Middle frontal gyrus (tissue), 1 donor: ENCODE measurements at regions not wholly inside any gene's neighbourhood (a gene's known extent, or its start where the extent isn't known, plus 50 kb on each side); places are given as distances from the start of the nearest gene placed in this dataset.
"Not testable (repeated sequence)": the region's sequence is repeated elsewhere in the genome, so short reads cannot be mapped to it uniquely, and the experiment has no call there.

ENCODE experiments used
- DNase-seq: peaks from one replicate; pipeline ENCODE4 v3.0.0-alpha.2; 2015; ENCODE audit warnings: low spot score; ENCODE audit errors: extremely low spot score

DNA sequence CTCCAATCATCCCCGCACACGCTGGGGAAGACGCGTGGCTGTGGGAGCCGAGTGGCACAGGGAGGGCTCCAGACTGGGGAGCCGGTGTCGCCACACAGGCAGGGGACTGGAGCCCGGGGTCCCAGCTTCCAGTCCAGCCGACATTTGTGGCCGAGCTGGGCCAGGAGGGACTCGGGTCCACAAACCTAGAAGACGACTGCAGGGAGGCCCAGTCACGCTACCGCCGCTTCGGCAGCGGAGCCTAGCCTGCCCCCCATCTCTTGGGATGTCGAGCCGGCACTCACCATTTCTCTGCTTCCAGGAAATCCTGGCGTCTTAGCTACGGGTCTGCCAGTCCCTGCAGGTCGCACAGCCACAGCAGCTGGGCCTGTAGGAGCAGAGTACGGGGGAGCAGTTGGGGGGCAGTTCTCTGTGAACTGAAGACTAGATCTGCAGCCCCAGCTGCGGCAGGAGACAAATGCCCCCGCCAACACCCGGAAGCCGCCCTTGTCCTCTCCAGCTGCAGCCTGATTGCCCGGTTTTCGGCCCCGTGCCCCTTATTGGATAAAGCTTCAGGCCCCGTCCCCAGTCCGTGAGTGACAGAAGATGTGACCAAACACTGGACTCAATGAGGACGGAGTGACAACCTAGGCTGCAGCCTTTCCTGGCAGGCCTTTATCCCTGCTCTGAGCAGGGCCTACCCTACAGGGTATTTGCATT lies 270.7 kb downstream of the ZNF33B start:
- DNase-seq = peak; percentile 92

DNA sequence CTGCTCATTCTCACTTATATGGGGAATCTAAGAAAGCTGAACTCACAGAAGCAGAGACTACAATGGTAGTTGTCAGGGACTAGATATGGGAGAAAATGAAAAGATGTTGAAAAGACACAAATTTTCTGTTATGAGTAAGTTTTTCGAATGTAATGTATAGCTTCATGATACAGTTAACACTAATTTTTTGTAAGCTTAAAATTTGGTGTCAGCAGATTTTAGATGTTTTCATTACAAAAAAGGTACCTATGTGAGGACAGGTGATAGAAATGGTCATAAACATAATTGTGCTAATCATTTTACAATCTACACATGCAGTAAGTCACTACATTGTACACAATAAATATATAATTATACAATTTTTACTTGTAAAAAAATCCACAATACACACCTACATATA lies 286.6 kb downstream of the ZNF33B start:
- DNase-seq = no peak

DNA sequence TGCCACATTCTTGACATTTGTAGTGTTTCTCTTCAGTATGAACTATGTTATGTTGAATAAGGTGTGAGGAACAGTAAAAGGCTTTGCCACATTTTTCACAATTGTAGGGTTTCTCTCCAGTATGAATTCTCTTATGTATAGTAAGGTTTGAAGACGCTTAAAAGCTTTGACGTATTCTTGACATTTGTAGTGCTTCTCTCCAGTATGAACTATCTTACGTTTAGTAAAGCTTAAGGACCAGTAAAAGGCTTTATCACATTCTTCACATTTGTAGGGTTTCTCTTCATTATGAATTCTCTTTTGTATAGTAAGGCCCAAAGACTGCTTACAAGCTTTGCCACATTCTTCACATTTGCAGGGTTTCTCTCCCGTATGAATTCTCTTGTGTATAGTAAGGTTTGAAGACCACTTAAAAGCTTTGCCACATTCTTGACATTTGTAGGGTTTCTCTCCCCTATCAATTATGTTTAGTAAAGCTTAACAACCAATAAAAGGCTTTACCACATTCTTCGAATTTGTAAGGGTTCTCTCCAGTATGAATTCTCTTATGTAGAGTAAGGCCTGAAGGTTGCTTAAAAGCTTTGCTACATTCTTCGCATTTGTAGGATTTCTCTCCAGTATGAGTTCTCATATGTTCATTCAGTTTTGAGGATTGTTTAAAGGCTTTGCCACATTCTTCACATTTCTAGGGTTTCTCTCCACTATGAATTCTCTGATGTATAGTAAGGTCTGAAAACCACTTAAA lies 301.6 kb downstream of the ZNF33B start:
- DNase-seq = not testable (repeated sequence)

DNA sequence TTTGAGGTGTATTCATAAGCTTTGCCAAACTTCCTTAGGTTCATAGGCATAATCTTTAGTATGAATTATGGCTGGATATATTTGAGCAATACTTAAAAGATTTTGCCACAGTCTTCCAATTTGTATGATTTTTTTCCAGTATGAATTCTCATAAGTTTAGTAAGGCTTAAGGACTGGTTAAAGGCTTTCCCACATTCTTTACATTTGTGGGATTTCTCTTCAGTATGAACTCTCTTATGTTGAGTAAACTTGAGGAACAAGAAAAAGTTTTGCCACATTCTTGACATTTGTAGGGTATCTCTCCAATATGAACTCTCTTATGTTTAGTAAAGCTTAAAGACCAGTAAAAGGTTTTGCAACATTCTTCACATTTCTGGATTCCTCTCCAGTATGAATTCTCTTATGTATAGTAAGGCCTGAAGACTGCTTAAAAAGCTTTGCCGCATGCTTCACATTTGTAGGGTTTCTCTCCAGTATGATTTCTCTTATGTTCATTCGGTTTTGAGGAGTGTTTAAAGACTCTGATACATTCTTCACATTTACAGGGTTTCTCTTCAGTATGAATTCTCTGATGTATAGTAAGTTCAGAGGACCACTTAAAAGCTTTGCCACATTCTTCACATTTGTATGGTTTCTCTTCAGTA lies 302.6 kb downstream of the ZNF33B start:
- DNase-seq = not testable (repeated sequence)

DNA sequence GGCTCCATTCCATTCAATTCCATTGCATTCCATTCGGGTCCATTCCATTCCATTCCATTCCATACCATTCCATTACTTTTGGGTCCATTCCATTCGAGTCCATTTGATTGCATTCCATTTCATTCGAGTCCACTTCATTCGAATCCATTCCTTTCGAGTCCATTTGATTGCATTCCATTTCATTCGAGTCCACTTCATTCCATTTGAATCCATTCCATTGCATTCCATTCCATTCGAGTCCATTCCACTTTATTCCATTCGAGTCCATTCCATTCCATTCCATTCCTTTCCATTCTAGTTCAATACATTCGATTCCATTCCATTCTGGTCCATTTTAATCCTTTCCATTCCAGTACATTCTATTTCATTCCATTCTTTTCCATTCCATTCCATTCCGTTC lies 334.0 kb downstream of the ZNF33B start:
- no peak for DNase-seq

DNA sequence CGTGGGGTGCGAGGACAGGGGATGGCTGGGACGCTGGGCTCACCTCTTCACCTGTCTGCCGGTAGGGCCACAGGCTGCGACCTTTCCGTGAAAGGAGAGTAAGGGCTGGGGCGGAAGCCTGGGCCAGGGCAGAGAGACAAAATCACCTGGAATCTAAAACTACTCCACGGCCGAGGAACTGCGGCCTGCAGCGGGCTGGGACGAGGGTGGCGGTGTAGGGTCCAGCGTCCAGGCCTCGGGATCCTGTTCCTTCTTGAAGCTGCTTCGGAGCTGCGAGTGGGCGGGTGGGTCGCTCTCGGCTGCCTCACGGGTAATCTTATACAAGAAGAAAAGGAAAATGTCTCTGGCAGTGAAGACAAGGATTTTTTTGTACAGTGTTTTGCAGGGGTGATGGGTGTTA lies 356.5 kb downstream of the ZNF33B start:
- not testable (repeated sequence) for DNase-seq

DNA sequence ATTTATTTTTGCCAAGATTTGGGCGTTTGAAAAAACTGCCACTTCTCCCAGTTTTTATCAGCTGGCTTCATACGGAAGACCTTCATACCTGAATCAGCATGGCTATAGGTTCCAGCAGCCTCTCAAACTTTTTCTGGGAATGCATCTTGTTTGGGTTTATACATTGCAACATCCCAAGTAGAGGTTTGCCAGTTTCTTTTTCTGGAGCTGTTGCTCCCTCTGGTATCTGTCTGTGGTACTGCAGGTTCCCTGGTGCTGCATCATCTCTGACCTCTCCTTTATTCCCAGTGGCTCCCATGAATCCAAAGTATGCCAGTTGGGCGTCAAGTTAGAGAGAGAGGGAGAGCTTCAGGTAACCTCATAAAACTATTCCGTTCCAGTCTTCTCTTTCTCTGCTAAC lies 368.6 kb downstream of the ZNF33B start:
- DNase-seq = not testable (repeated sequence)

DNA sequence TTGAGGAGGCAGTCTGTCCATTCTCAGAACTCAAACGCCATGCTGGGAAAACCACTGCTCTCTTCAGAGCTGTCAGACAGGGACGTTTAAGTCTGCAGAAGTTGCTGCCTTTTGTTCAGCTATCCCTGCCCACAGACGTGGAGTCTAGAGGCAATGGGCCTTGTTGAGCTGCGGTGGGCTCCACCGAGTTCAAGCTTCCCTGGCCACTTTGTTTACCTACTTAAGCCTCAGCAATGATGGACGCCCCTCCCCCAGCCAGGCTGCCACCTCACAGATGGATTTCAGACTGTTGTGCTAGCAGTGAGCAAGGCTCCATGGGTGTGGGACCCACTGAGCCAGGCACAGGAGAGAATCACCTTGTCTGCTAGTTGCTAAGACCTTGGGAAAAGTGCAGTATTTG lies 375.1 kb downstream of the ZNF33B start:
- DNase-seq = not testable (repeated sequence)

DNA sequence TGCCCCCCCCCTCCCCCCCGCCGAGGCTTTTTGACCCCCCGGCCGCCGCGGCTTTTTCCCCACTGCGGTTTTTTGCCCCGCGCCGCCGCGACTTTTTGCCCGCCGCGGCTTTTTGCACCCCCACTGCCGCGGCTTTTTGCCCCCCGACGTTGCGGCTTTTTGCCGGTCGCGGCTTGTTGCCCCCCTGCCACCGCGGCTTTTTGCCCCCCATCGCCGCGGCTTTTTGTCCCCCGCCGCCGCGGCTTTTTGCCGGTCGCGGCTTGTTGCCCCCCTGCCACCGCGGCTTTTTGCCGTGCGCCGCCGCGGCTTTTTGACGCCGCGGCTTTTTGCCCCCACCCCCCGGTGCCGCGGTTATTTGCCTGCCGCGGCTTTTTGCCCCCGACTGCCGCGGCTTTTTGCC lies 395.4 kb downstream of the ZNF33B start:
- not testable (repeated sequence) for DNase-seq

DNA sequence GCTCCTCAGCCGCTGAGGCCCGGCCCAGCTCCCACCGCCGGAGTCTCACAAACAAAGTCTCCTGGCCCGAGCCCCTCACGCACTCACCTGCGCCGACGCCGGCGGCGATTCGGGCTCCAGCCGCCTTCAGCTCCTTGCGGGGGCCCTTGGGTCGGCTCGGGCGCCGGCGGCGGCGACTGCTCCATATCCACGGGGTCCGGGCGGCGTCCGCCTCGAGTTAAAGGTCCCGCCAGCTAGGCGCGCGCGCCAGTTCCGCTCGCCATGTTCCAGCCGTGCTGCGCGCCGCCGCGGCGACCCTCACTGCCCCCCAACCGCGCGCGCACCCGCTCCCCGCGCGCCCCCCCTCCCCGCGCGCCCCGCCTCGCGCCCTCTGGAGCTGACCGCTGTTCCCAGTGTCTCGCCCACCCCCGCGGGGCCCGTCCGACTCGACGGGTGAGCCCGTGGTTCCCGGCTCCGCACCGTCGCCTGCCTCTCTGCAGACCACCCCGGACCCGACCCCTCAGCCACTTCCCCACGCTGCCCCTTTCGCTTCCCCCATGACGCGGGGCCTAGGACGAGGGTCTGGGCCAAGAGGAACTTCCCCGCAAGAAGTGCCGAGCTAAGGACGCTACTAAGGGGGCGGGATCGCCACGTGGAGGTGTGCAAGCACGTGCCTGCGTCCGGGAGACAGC lies 396.1 kb downstream of the ZNF33B start:
- no peak for DNase-seq

DNA sequence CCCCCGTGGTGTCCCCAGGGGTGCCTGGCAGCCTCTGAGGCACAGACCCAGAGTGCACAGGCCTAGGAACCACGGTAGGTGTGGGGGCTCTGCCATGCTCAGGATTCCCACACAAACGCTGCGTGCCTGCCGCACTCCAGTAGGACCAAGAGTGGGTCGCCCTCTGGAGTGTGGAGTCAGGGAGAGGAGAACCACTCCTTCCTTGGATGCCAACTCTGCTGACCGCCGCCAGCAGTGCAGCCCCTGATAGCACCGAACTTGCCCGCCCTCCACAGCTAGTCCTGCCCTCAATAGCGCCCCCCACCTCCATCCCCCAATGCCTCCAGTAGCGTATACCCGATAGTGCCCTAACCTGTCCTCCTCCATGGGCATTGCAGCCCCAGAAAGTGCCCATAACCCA lies 402.0 kb downstream of the ZNF33B start:
- DNase-seq = not testable (repeated sequence)

DNA sequence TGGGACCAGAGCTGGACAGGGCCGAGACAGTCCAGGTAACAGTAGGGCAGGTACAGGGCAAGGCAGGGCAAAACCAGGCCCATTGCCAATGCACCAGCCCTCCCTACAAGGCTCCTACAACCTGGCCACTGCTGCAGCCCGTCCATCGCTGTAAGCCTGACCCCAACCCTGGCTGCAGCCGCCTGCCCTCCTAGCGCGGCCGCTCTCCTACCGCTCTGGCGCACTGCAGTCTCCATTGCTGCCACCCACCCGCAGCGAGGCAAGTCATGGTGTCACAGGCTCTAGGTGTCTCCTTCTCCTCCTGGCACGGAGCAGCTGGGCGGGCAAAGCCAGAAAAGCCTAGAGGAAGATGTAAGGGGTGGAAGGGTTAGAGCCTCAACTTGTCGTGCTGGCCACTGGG lies 402.6 kb downstream of the ZNF33B start:
- not testable (repeated sequence) for DNase-seq

DNA sequence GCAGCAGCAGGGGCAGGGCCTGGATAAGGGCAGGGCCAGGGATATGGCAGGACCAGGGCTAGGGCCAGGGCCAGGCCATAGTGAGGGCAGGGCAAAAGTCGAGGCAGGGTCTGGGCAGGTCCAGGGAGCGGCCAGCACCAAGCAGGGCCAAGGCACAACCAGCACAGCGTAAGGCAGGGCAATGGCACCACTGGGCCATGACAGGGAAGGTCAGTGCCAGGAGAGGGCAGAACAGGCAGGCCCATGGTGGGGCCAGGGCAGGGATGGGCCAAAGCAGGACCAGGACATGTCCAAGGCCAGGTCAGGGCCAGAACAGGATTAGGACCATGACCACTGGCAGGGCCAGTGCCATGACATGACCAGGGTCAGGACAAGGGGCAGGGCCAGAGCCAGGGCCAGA lies 403.1 kb downstream of the ZNF33B start:
- not testable (repeated sequence) for DNase-seq

DNA sequence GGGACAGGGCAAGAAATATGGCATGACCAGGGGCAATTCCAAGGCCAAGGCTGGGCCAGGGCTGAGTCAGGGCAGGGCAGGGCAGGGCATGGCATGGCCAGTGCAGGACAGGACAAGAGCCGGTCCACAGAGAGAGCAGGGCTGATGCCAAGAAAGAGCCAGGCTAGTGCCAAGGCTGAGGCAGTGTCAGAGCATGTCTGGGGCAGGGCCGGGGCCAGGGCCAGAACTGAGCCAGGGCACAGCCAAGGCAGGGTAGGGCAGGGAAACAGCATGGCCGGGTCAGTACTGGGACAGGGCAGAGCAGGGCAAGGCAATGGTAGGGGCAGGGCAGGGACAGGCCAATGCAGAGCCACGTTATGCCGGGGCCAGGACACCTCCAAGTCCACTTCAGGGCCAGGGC lies 403.9 kb downstream of the ZNF33B start:
- DNase-seq = not testable (repeated sequence)

DNA sequence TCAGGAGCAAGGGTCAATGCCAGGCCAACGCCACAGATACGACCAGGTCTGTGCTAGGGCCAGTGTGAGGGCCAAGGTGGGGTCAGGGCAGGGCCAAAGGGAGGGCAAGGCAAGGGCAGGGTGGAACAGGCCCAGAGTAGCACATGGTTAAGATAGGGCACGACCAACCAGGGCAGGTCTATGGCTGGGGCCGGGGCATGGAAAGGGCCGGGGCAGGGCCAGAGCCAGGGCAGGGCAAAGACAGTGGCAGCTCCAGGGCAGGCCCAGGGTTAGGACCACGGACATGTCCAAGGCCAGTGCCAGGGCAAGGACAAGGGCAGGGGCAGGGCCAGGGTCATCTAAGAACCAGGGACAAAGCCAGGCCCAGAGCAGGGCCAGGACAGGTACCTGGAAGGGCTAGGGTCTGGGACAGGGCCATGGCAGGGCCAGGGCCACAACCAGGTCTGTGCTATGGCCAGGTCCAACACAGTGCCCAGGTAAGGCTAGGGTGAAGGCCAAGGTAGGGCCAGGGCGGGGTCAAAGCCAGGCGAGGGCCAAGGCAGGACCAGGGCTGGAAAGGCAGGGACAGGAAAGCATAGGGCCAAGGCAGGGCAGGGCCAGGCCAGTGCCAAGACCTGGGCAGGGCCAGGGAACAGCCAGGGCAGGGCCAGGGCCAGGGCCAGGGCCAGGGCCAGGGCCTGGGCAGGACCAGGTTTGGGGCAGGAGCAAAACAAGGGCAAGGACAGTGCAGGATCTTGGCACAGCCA lies 404.7 kb downstream of the ZNF33B start:
- not testable (repeated sequence) for DNase-seq

DNA sequence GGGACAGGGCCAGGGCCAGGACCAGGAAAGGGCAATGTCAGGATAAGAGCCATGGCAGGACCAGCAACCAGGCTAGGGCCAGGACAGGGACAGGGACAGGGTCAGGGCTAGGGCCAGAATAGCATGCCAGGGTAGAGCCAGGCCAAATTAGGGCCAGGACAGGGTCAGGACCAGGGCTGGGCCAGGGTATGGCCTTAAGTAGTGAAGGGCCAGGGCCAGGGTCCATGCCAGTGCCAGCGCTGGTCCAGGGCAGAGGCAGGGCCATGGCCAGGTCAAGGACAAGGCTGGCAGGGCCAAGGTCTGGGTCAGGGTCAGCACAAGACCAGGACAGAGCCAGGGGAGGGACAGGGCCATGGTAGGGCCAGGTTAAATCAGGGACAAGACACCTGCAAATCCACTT lies 405.4 kb downstream of the ZNF33B start:
- not testable (repeated sequence) for DNase-seq

DNA sequence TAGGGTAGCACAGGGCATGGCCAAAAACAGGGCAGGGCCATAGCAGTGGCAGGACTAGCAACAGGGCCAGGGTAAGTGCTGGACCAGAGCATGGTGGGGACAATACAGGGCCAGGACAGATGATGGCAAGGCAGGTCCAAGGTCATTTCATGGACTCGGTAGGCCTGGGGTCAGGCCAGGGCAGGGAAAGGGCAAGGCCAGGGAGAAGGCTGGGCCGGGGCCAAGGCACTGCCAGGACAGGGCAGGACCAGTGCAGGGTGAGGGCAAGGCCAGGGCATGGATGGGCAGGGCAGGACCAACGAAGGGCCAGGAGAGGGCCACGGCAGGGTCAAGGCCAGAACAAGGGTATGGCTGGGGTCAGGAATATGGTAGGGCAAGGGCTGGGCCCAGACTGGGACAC lies 407.6 kb downstream of the ZNF33B start:
- DNase-seq = not testable (repeated sequence)

DNA sequence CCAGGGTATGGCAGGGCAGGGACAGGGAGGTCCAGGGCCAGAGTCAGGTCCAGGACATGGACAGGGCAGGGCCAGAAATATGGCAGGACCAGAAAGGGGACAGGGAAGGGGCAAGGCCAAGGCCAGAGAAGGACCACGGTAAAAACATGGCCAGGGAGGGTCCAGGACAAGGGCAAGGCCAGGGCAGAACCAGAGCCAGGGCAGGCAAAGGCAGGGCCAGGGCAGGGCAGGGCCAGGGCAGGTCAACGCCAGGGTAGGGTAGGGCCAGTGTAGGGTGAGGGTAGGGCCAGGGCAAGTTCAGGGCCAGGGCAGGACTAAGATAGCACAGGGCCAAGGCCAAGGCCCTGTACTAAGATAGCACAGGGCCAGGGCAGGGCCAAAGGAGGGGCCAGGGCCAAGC lies 408.3 kb downstream of the ZNF33B start:
- not testable (repeated sequence) for DNase-seq

DNA sequence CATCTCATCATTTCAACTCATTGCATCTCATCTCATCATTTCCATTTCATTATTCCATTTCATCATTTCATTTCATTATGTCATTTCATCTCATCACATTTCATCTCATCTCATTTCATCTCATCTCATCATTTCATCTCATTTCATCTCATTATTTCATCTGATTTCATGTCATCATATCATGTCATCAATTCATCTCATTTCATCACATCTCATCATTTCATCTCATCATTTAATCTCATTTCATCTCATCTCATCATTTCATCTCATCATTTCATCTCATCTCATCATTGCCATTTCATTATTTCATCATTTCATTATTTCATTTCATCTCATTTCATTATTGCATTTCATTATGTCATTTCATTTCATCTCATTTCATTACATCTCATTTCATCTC lies 410.5 kb downstream of the ZNF33B start:
- not testable (repeated sequence) for DNase-seq

DNA sequence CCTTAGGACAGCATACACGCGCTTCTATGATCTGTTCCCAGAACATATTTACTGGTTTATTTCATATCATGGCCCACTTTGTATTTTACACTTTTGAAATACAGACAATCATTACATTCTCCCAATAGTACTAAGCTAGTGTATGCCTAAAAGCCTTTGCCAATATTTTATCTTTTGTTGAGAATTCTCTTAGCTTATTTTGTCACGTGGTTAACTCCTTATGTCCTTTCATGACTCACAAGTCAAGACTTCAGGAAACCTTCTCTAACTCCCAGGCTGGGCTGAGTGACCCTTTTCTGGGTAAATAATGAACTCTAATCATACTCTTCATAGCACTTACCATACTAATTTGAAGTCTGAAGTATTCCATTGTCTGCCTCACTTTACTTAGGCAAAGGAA lies 444.8 kb downstream of the ZNF33B start:
- DNase-seq = not testable (repeated sequence)

DNA sequence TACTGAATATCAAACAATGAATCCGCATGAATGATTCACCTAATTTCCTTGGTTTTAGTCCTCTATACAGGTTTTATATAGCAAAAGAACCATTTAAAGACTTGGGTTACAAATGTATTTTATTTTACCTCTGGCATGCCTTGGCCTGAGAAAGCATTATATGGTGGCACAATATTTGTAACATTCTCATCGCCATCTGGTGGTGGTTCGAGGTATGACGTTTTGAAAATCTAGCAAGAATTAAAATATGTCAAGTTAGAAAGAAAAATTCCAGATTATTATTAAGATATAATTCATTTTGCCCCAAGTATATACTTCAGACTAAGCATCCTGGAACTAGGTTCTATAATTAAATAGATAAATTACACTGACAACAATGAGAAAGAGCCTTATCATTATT lies 445.9 kb downstream of the ZNF33B start:
- not testable (repeated sequence) for DNase-seq
